Large intestine (tissue), 3 donors: ENCODE measurements at regions not wholly inside any gene's neighbourhood (a gene's known extent, or its start where the extent isn't known, plus 50 kb on each side); places are given as distances from the start of the nearest gene placed in this dataset.

Experiments
- DNase-seq, 2 donors: peaks; one replicate each; pipeline versions ENCODE4 v3.0.0 to v3.0.0-alpha.2; 2013
- H3K27ac ChIP-seq: one replicate; pipeline ENCODE4 v1.5.1; 2013; ENCODE audit warnings: low read length
- H3K27me3 ChIP-seq: 2 replicates; pipeline ENCODE4 v1.6.1; 2013; ENCODE audit warnings: low read length; ENCODE audit not compliant: control insufficient read depth, insufficient read depth
- H3K36me3 ChIP-seq: 2 replicates; pipeline ENCODE4 v1.6.1; 2013; ENCODE audit warnings: low read length; ENCODE audit not compliant: control insufficient read depth, insufficient read depth
- H3K4me1 ChIP-seq: one replicate; pipeline ENCODE4 v1.6.1; 2013; ENCODE audit warnings: low read length; ENCODE audit not compliant: control insufficient read depth, insufficient read depth
- H3K4me3 ChIP-seq: one replicate; pipeline ENCODE4 v1.5.1; 2013; ENCODE audit warnings: low read length
- H3K9me3 ChIP-seq: one replicate; pipeline ENCODE4 v1.6.1; 2013; ENCODE audit warnings: mild to moderate bottlenecking, low read depth, low read length, moderate library complexity; ENCODE audit not compliant: control insufficient read depth
- WGBS: methylation state at CpG from one replicate; pipeline ENCODE4 v1.1.5; 2013; ENCODE audit warnings: low lambda C conversion rate; ENCODE audit not compliant: insufficient coverage; 5-methylcytosine and 5-hydroxymethylcytosine counted together

DNA sequence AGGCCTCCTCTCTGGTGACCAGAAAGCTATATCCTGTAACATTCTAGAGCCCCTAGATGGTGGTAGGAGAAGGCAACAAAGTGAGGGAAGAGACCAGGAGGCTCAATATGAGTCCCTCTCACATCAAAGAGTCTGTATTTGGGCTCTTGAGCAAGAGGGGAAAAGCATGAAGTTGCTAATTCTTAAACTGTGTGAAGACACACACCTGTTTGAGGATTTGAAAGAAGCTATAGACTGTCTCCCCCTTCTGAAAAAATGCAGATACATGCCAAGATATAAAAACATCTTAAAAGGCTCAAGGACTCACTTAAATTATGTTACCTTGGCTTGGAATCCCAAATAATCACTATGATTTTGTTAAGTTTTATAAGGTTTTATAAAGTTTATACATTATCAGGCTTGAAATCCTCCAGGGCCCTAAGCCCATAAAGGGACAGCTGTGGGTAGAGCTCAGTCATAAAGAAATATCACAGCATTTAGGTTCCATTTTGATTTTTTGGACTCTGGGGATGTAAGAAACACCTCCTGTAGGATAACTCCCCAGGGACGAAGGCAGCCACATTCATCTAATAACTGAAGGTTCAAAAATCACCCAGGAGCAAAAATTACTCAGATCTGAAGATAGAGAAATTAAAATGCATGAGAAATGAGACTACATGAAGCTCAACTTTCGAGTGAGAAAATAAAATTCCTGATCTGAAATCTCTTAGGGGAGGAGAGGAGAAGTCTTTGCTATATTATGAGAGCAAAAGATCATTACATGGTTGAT is 136.1 kb upstream of the LGALSL start:
- DNase-seq, result no peak
- WGBS, result 80% methylated on average over 1 of the region's 2 CpGs
- H3K4me3 ChIP-seq, result no peak overlapping the region
- H3K4me1 ChIP-seq, result no peaks in the 10 kb centered on the region
- H3K27ac ChIP-seq, result no peak overlapping the region
- H3K27me3 ChIP-seq, result no peaks in the 10 kb centered on the region
- no peaks in the 10 kb centered on the region for H3K36me3 ChIP-seq
- H3K9me3 ChIP-seq, result no peaks in the 10 kb centered on the region

DNA sequence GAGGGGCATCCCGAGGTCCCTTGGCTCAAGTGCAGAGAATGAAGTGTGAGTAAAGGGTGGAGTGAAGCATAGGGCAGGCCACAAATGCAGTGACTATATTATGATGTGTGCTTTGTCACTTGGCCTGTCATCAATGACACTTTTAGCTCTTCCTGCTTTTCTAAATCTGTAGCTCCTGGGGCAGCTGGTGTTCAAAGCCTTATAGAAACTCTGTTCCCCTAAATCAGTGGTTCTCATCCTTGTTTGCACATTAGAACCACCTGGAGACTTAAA is 135.6 kb upstream of the LGALSL start:
- H3K4me1 ChIP-seq, result no peaks in the 10 kb centered on the region
- no peaks in the 10 kb centered on the region for H3K9me3 ChIP-seq
- DNase-seq, result no peak
- H3K27ac ChIP-seq, result no peak overlapping the region
- no CpG with 5 or more reads among the region's 1 CpG for WGBS
- no peaks in the 10 kb centered on the region for H3K27me3 ChIP-seq
- H3K4me3 ChIP-seq, result no peak overlapping the region
- H3K36me3 ChIP-seq, result no peaks in the 10 kb centered on the region

DNA sequence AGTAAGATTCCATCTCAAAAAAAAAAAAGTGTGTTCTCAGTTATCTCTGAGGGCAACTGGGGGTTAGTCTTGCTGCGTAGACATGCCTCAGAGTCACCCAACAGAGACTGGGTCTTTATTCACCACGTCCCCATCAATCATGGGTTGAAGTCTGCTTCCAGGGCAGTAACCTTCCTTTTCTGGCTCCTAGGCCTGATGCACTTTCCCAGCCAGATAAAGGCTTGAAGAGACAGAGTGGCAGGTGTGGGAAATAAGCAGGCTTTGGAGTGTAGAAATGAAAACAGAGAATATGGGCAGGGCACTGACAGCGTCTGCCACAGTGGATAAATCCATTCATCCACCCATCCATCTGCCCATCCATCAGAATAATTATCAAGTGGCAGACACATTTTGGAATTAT is 134.1 kb upstream of the LGALSL start:
- no peak overlapping the region for H3K27ac ChIP-seq
- H3K4me3 ChIP-seq, result no peak overlapping the region
- H3K9me3 ChIP-seq, result no peaks in the 10 kb centered on the region
- H3K27me3 ChIP-seq, result no peaks in the 10 kb centered on the region
- DNase-seq, result no peak
- H3K36me3 ChIP-seq, result no peaks in the 10 kb centered on the region
- no peaks in the 10 kb centered on the region for H3K4me1 ChIP-seq
- WGBS, result 100% methylated on average over 1 of the region's 3 CpGs

DNA sequence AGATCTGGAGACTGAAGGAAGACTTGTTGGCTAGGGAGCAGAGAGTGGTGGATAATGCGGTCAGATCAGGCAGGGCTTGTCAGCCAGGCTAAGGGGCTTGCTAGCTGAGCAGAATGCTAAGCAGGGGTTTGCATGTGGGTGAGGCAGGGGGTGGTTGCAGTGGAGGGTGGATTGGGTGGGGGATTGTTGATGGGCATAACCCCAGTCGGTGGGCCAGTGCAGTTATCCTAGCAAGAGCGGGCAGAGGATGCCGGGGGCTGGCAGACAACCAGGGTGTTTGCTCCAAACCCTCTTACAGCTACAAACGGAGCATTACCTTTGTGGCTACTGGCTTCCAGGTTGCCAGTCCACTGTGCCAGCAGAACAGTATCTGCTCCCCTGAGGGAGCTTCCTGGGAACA is 131.5 kb upstream of the LGALSL start:
- Histone ChIP-seq H3K27ac (no peak overlapping the region), H3K36me3 (no peaks in the 10 kb centered on the region), H3K4me1 (no peaks in the 10 kb centered on the region), H3K27me3 (no peaks in the 10 kb centered on the region), H3K9me3 (no peaks in the 10 kb centered on the region), H3K4me3 (no peak overlapping the region)
- no CpG with 5 or more reads among the region's 5 CpGs for WGBS
- no peak for DNase-seq

DNA sequence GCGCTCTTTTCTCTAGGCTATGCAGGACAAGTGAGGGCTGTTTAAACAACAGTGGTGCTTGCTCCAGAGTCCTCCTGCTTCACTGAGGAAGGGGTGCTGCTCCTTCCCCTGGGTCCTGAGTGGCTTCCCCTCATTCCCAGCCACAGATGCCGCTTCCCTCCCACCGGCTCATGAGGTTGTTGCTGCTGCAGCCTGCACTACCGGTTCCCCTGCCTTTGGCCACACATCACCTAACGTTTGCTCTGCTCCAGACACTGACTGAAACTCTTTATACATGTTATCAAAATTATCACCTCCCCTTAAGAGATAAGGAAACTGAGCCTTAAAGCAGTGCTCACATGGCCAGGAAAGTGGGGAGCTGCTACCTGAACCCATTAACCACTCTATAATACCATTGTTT is 130.8 kb upstream of the LGALSL start:
- Histone ChIP-seq H3K4me1 (no peaks in the 10 kb centered on the region), H3K27ac (no peak overlapping the region), H3K27me3 (no peaks in the 10 kb centered on the region), H3K9me3 (no peaks in the 10 kb centered on the region), H3K36me3 (no peaks in the 10 kb centered on the region), H3K4me3 (no peak overlapping the region)
- WGBS, result no CpG with 5 or more reads among the region's 5 CpGs
- DNase-seq, result no peak

DNA sequence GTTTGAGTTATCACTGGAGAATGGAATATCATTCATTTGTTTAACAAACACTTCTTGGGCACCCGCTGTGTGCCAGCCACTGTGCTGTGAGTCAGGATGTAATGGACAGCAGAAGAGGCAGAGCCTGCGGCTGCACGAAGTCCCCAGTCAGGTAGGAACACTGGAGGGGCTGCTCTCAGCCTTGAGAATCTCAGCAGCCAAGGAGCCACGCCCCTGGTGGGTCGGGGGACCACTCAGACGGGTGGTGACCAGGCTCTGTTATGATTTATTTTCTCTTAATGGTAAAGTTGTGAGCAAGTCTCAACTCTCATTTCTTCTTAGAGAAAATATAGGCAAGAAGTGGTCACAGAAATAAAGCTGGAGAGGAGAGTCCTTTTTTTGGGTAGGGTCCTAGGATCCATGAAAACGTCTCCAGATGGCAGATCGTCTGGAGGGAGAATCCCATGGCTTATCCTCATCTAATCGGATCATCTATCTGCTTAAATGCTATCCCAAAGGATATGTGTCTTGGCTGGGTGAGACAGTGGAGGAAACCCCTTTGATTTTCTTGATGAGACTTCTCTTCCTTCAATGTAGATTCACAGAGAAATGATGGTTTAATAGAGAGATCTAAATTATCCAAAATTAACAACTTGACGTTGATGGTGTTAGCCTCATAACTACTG is 129.1 kb upstream of the LGALSL start:
- no peaks in the 10 kb centered on the region for H3K9me3 ChIP-seq
- no peak for DNase-seq
- no peak overlapping the region for H3K4me3 ChIP-seq
- H3K36me3 ChIP-seq, result no peaks in the 10 kb centered on the region
- H3K4me1 ChIP-seq, result peaks cover 3% of the 10 kb centered on the region
- H3K27me3 ChIP-seq, result no peaks in the 10 kb centered on the region
- whole genome bisulfite sequencing, result 100% methylated on average over 1 of the region's 10 CpGs
- no peak overlapping the region for H3K27ac ChIP-seq

DNA sequence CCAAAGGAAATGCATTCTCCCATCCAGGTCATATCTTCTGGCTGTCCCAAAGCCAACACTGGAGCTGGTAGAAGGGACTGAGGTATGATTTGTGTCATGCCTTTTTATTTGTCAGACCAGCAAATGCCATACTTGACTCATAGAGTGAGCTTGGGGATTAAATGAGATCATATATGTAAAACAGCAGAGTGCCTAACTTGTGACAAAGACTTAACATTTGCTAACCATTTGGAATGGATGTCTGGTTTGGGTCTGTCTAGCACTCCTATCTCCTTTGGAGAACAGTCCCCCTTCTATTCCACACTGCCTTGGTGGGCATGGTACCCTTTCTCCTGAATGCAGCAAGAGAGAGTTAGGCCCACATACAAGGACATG is 128.5 kb upstream of the LGALSL start:
- Histone ChIP-seq H3K36me3 (no peaks in the 10 kb centered on the region), H3K9me3 (no peaks in the 10 kb centered on the region), H3K27ac (no peak overlapping the region), H3K4me1 (peaks cover 7% of the 10 kb centered on the region), H3K27me3 (no peaks in the 10 kb centered on the region), H3K4me3 (no peak overlapping the region)
- no peak for DNase-seq

DNA sequence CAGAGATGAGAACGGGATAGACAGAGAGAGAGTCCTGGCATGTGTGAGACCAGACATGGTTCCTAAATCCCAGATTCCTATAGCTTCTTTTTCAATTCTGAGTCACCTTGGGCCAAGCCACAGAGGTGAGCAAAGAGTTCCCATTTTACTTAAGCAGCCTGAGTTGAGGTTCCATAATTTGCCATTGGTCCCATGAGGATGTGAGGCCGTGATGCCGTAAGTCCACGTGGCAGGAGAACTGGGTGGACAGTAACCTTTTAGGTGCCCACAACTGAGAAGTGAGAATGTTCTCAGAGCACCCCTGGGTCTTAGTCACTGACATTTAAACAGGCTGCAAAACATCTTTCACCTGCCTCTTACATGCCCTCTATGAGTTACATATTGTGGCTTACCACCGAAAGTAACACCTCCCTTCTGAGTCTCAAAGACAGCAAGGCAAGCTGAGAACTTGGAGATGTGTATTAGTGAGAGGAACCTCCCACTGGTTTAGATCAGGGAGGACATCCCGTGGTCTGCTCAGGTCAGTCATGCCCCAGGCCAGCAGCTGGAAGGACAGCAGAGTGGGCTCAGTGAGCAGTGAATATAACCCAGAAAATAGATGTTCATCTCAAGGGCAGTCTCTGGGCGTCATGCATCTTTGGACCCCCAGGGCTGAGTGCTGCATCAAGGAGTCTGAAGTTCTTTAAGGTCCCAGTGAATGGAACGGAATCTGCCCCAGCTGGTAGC is 127.9 kb upstream of the LGALSL start:
- no peak for DNase-seq

DNA sequence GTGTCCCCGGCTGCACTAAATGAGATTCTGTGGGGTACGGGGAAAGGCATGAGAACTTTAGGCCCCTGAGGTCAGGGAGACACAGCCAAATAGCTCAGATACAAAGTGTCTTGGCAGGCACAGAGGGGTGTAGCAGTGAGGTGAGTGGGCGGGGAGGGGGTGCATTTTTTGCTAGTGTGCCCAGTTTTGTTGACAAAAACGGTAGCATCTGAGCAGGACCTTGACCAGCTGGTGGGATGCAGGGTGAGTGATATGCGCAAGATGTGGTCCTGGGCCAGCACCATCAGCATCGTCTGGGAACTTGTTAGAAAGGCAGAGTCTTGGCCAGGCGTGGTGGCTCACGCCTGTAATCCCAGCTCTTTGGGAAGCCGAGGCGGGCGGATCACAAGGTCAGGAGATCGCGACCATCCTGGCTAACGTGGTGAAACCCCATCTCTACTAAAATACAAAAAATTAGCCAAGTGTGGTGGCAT is 127.3 kb upstream of the LGALSL start:
- Histone ChIP-seq H3K36me3 (no peaks in the 10 kb centered on the region), H3K9me3 (no peaks in the 10 kb centered on the region), H3K4me1 (peaks cover 12% of the 10 kb centered on the region), H3K27me3 (no peaks in the 10 kb centered on the region), H3K4me3 (no peak overlapping the region), H3K27ac (no peak overlapping the region)
- no CpG with 5 or more reads among the region's 14 CpGs for WGBS
- no peak for DNase-seq

More for the DNA sequence above, 127.9 kb upstream of the LGALSL start:
- no CpG with 5 or more reads among the region's 8 CpGs for WGBS
- no peaks in the 10 kb centered on the region for H3K9me3 ChIP-seq
- H3K4me3 ChIP-seq, result no peak overlapping the region
- H3K27me3 ChIP-seq, result no peaks in the 10 kb centered on the region
- H3K4me1 ChIP-seq, result peaks cover 9% of the 10 kb centered on the region
- H3K36me3 ChIP-seq, result no peaks in the 10 kb centered on the region
- no peak overlapping the region for H3K27ac ChIP-seq

DNA sequence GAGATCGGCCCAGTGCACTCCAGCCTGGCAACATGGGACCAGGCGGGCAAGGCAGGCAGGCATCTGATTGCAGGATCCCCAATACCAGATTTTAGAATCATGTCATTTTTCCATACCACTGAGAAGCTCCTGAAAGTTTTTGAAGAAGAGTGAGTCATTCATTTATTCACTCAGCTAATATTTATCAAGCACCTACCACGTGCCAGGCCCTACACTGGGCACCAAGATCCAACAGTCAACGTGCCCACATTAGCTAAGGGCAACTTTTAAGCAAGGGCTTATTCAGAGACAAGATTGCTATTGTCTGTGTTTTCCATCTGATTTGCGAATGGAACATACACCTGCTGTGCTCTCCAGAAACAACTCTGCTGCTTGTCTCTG is 126.8 kb upstream of the LGALSL start:
- Histone ChIP-seq H3K4me1 (peaks cover 18% of the 10 kb centered on the region), H3K36me3 (no peaks in the 10 kb centered on the region), H3K4me3 (no peak overlapping the region), H3K27ac (no peak overlapping the region), H3K27me3 (no peaks in the 10 kb centered on the region), H3K9me3 (no peaks in the 10 kb centered on the region)
- DNase-seq, result no peak
- no CpG with 5 or more reads among the region's 5 CpGs for WGBS
